ENCODE measurements at regions not wholly inside any gene's neighbourhood (a gene's known extent, or its start where the extent isn't known, plus 50 kb on each side); places are given as distances from the start of the nearest gene placed in this dataset.
A peak's percentile ranks its signal among the peaks of the same experiment; 100 is the strongest.

DNA sequence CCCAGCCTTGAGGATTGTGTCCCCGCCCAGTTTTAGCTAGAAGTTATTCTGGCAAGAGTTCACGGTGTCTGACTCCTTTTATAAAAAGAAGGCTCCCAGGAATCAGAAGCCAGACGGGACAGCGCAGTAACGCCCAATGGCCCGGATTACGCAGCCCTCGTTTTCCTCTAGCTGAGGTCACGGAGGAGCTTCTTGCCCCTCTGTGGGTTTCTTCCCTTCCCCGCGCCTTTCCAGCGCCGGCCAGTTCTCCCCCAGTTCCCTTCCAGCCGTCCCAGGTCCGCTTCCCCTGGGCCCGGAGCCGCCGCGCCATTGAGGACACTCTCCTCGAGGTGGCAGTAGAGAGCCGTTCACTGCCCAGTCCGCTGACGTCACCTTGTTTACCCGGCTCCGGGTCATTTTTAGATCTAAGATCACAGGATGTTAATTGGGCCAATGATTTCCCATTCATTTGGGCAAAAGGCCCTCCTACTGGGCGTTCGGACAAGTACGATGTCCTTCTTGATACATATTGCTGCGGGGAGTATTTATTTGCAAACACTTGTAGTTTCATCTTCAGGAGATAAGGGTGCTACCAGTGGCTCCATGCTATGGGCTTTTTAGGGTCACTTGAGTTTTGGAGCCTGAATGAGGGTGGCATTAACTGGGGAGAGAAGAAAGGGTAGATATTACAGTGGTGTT is 81.5 kb upstream of the PPM1B start (continued):
- TF ChIP-seq MXI1 (IDR thresholded peaks at IDR 0.05; ENCODE audit: low read depth, low read length) (0 out of 2 replicates have a peak, but pooled peaks have one; percentile 17), CBX5 (IDR thresholded peaks at IDR 0.05; ENCODE audit: low read depth) (no peak), ZSCAN29 (IDR thresholded peaks at IDR 0.05) (no peak), RAD21 (IDR thresholded peaks at IDR 0.05; ENCODE audit: insufficient read depth, low read depth, low read length) (peak; percentile 95), SIN3A (IDR thresholded peaks at IDR 0.05; ENCODE audit: low read depth, low read length) (no peak), GATAD2B (conservative IDR thresholded peaks at IDR 0.05; ENCODE audit: low read depth) (no peak), CREM (IDR thresholded peaks at IDR 0.05; ENCODE audit: low read depth) (peak; percentile 96), KAT2A (conservative IDR thresholded peaks at IDR 0.05; ENCODE audit: control insufficient read depth, low read depth, low read length) (no peak), PBX3 (IDR thresholded peaks at IDR 0.05; ENCODE audit: insufficient replicate concordance, low read depth, low read length) (no peak), NFYA (IDR thresholded peaks at IDR 0.05; ENCODE audit: borderline replicate concordance, low read depth, low read length) (no peak), PAX5 (IDR thresholded peaks at IDR 0.05; ENCODE audit: borderline replicate concordance, low read depth, low read length) (0 out of 2 replicates have a peak, but pooled peaks have one; percentile 9), NR2F1 (conservative IDR thresholded peaks at IDR 0.05) (0 out of 2 replicates have a peak, but pooled peaks have one; percentile 23), SMC3 (IDR thresholded peaks at IDR 0.05; ENCODE audit: borderline replicate concordance, low read length) (peak; percentile 87), CEBPZ (IDR thresholded peaks at IDR 0.05; ENCODE audit: low read depth, low read length) (no peak), YY1 (IDR thresholded peaks at IDR 0.05; ENCODE audit: low read depth, low read length) (peak; percentile 88), RUNX3 (IDR thresholded peaks at IDR 0.05; ENCODE audit: low read length) (no peak), RFX5 (IDR thresholded peaks at IDR 0.05; ENCODE audit: low read depth, low read length) (no peak), ASH2L (IDR thresholded peaks at IDR 0.05; ENCODE audit: borderline replicate concordance, low read depth) (no peak), TAF1 (IDR thresholded peaks at IDR 0.05; ENCODE audit: borderline replicate concordance, low read depth, low read length) (no peak)
- TF ChIP-seq, protein P1, sequence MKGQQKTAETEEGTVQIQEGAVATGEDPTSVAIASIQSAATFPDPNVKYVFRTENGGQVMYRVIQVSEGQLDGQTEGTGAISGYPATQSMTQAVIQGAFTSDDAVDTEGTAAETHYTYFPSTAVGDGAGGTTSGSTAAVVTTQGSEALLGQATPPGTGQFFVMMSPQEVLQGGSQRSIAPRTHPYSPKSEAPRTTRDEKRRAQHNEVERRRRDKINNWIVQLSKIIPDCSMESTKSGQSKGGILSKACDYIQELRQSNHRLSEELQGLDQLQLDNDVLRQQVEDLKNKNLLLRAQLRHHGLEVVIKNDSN (IDR thresholded peaks at IDR 0.05; ENCODE audit: borderline replicate concordance, extremely low read length, insufficient read depth, low read depth, low read length) = no peak
- TF ChIP-seq, protein P2, sequence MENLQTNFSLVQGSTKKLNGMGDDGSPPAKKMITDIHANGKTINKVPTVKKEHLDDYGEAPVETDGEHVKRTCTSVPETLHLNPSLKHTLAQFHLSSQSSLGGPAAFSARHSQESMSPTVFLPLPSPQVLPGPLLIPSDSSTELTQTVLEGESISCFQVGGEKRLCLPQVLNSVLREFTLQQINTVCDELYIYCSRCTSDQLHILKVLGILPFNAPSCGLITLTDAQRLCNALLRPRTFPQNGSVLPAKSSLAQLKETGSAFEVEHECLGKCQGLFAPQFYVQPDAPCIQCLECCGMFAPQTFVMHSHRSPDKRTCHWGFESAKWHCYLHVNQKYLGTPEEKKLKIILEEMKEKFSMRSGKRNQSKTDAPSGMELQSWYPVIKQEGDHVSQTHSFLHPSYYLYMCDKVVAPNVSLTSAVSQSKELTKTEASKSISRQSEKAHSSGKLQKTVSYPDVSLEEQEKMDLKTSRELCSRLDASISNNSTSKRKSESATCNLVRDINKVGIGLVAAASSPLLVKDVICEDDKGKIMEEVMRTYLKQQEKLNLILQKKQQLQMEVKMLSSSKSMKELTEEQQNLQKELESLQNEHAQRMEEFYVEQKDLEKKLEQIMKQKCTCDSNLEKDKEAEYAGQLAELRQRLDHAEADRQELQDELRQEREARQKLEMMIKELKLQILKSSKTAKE (IDR thresholded peaks at IDR 0.05; ENCODE audit: low read depth, poor library complexity, severe bottlenecking) = peak; percentile 65
- TF ChIP-seq, protein P3, sequence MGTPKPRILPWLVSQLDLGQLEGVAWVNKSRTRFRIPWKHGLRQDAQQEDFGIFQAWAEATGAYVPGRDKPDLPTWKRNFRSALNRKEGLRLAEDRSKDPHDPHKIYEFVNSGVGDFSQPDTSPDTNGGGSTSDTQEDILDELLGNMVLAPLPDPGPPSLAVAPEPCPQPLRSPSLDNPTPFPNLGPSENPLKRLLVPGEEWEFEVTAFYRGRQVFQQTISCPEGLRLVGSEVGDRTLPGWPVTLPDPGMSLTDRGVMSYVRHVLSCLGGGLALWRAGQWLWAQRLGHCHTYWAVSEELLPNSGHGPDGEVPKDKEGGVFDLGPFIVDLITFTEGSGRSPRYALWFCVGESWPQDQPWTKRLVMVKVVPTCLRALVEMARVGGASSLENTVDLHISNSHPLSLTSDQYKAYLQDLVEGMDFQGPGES (IDR thresholded peaks at IDR 0.05) = no peak
